ENCODE measurements at regions not wholly inside any gene's neighbourhood (a gene's known extent, or its start where the extent isn't known, plus 50 kb on each side); places are given as distances from the start of the nearest gene placed in this dataset.

DNA sequence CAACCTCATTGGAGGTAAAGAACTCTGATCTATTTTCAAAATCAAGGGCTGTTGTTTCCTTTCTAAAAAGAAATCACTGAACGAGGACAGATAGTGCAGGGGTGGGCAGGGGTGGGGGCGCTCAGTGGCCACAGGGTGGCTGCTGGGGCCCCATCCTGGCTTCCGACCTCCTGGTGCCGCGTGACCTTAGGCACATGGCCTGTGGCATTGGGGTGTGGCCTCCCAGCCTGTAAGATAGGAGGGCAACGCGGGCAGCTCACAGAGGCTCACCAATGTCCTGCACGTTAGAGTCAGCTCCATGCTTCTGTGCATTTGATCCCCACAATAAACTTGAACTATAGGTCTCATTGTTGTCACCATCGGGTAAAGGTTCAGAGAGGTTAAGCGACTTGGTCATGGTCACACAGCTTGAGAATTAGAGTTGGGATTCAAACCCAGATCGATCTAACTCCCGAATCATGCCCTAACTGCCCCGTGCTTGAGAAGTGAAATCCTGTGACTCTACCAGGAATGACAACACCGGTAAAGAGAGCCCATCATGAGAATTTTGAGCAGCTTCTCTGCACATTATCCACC lies 148.0 kb upstream of the SLC6A11 start:
- no peak for TF ChIP-seq EZH2 (IDR thresholded peaks at IDR 0.05; ENCODE audit: borderline replicate concordance, low read depth, low read length, poor library complexity, severe bottlenecking)
- TF ChIP-seq, protein P1, sequence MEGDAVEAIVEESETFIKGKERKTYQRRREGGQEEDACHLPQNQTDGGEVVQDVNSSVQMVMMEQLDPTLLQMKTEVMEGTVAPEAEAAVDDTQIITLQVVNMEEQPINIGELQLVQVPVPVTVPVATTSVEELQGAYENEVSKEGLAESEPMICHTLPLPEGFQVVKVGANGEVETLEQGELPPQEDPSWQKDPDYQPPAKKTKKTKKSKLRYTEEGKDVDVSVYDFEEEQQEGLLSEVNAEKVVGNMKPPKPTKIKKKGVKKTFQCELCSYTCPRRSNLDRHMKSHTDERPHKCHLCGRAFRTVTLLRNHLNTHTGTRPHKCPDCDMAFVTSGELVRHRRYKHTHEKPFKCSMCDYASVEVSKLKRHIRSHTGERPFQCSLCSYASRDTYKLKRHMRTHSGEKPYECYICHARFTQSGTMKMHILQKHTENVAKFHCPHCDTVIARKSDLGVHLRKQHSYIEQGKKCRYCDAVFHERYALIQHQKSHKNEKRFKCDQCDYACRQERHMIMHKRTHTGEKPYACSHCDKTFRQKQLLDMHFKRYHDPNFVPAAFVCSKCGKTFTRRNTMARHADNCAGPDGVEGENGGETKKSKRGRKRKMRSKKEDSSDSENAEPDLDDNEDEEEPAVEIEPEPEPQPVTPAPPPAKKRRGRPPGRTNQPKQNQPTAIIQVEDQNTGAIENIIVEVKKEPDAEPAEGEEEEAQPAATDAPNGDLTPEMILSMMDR (conservative IDR thresholded peaks at IDR 0.05; ENCODE audit: low read depth, low read length): no peak
- Histone ChIP-seq H3K4me3 (ENCODE audit: low read depth, low read length, poor library complexity, severe bottlenecking) (no peak overlapping the region), H3K4me1 (ENCODE audit: insufficient read depth, low read length, poor library complexity, severe bottlenecking) (no peaks in the 10 kb centered on the region), H3K27ac (ENCODE audit: low read depth, low read length, poor library complexity, severe bottlenecking) (no peak overlapping the region), H3K27me3 (replicated peaks; ENCODE audit: insufficient read depth, low read depth, low read length, poor library complexity) (peaks cover 34% of the 10 kb centered on the region), H3K36me3 (ENCODE audit: insufficient read depth, low read length, poor library complexity, severe bottlenecking) (no peaks in the 10 kb centered on the region), H3K9me3 (ENCODE audit: low read depth, low read length, poor library complexity, severe bottlenecking) (no peaks in the 10 kb centered on the region)
- DNase-seq (ENCODE audit: low spot score): no peak
- POLR2A ChIA-PET (ENCODE audit: low non-redundant PET): no interaction called here
- CTCF ChIA-PET: no interaction called here
- intact Hi-C loops (cut with micrococcal nuclease; ENCODE audit: unreplicated experiment): no loop called here
- no TSS peak for BruUV-seq (replicated peaks)

DNA sequence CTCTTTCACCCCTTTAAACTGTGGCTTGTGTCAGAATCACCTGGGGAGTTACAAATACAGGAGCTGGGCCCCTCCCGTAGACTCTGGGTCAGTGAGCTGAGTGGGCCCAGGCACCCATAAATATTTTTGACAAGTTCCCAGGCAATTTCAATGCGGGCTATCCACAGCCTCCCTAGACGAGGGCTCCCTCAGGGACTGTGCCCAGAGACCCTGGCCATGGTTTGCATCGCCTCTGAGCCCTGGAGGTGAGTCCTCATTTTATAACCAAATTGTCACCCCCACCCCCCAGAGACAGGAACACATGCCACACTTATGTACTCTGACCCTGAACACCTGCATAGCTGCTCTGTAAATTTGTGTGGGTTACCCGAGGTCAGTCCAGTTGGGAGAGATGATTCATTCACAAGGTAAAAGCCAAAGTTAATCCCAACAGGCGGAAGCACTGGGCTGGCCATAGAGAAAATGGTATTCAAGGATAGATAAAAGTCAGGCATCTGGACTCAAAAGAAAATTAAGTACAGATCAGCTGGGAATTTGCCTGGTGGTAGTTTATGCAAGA lies 146.5 kb upstream of the SLC6A11 start:
- CTCF ChIA-PET: no interaction called here
- Histone ChIP-seq H3K4me1 (ENCODE audit: insufficient read depth, low read length, poor library complexity, severe bottlenecking) (no peaks in the 10 kb centered on the region), H3K9me3 (ENCODE audit: low read depth, low read length, poor library complexity, severe bottlenecking) (no peaks in the 10 kb centered on the region), H3K36me3 (ENCODE audit: insufficient read depth, low read length, poor library complexity, severe bottlenecking) (no peaks in the 10 kb centered on the region), H3K27ac (ENCODE audit: low read depth, low read length, poor library complexity, severe bottlenecking) (no peak overlapping the region), H3K27me3 (replicated peaks; ENCODE audit: insufficient read depth, low read depth, low read length, poor library complexity) (peaks cover 20% of the 10 kb centered on the region), H3K4me3 (ENCODE audit: low read depth, low read length, poor library complexity, severe bottlenecking) (no peak overlapping the region)
- BruUV-seq (replicated peaks): no TSS peak
- DNase-seq (ENCODE audit: low spot score): no peak
- TF ChIP-seq, protein P1 (conservative IDR thresholded peaks at IDR 0.05; ENCODE audit: low read depth, low read length): no peak
- no peak for TF ChIP-seq EZH2 (IDR thresholded peaks at IDR 0.05; ENCODE audit: borderline replicate concordance, low read depth, low read length, poor library complexity, severe bottlenecking)
- POLR2A ChIA-PET (ENCODE audit: low non-redundant PET): no interaction called here
- intact Hi-C loops (cut with micrococcal nuclease; ENCODE audit: unreplicated experiment): no loop called here

DNA sequence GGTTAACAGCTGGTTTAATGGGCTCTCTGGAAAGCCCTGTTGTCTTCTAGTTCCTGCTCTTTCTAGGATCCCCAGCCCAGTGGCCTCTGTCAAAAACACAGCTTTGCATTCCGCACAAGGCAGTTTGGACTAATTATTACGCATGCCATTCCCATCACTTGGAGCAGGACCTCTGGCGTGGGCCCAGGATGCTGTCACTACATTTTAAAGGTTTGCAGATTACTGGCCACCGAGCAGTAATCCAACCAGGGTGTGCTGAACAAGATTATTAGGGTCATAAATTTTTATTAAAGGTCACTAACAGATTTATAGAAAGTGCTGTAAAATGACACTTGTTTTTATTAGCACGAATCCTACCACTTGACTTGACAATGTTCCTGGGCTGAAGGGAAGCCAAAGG lies 143.6 kb upstream of the SLC6A11 start:
- no peaks in the 10 kb centered on the region for H3K4me1 ChIP-seq (ENCODE audit: insufficient read depth, low read length, poor library complexity, severe bottlenecking)
- no peak overlapping the region for H3K4me3 ChIP-seq (ENCODE audit: low read depth, low read length, poor library complexity, severe bottlenecking)
- no peaks in the 10 kb centered on the region for H3K27me3 ChIP-seq (replicated peaks; ENCODE audit: insufficient read depth, low read depth, low read length, poor library complexity)
- H3K27ac ChIP-seq (ENCODE audit: low read depth, low read length, poor library complexity, severe bottlenecking): no peak overlapping the region
- TF ChIP-seq, protein P1 (conservative IDR thresholded peaks at IDR 0.05; ENCODE audit: low read depth, low read length): no peak
- no peak for TF ChIP-seq EZH2 (IDR thresholded peaks at IDR 0.05; ENCODE audit: borderline replicate concordance, low read depth, low read length, poor library complexity, severe bottlenecking)
- H3K36me3 ChIP-seq (ENCODE audit: insufficient read depth, low read length, poor library complexity, severe bottlenecking): no peaks in the 10 kb centered on the region
- H3K9me3 ChIP-seq (ENCODE audit: low read depth, low read length, poor library complexity, severe bottlenecking): no peaks in the 10 kb centered on the region
- DNase-seq (ENCODE audit: low spot score): no peak
- BruUV-seq (replicated peaks): no TSS peak
- intact Hi-C loops (cut with micrococcal nuclease; ENCODE audit: unreplicated experiment): no loop called here
- CTCF ChIA-PET: no interaction called here
- POLR2A ChIA-PET (ENCODE audit: low non-redundant PET): no interaction called here

All from A673 (cell line).